ENCODE measurements at regions not wholly inside any gene's neighbourhood (a gene's known extent, or its start where the extent isn't known, plus 50 kb on each side); places are given as distances from the start of the nearest gene placed in this dataset.

DNA sequence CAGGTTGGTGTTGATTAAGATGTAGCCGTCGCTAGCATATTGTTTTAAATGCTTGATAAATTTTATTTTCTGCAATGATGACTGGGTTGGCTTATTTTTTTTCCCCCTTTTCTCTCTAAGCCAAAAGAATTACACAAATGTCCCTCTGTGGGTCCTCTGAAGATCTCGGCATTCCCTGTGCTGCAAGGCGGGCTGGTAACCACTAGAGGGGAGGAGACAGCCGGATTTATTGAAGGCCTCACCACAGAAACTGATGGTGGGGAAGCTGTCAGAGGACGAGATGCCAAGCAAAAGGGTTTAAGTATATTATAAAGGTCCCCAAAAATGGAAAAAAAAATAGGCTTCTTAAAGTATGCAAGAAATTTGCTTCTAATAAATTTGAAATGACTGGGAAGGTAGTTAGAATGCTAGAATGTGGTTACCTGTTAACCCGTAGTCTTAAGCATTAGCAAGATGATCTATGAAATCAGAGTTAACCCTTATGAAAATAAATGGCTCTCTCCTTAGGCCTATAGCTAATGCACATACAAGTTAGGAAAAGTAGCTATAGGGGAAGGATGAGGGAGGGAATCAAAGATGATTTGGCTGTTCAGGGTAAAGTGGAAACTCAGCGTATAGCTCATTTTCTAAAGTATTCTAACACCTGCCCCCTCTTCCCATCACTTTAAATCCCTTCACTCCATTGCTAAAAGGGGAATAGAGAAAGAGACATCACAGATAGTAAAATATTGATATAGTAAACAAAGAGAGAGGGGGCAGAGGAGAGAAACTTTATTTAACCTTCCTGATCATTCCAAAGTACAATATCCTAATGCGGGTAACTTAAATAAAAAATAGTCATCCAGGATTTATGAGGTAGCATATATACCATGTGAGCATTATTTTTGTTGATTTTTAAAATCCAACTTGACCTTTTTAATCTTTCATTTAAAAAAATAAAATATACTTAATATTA, 894.5 kb upstream of the POU3F3 start:
- DNase-seq = peak; percentile 11

DNA sequence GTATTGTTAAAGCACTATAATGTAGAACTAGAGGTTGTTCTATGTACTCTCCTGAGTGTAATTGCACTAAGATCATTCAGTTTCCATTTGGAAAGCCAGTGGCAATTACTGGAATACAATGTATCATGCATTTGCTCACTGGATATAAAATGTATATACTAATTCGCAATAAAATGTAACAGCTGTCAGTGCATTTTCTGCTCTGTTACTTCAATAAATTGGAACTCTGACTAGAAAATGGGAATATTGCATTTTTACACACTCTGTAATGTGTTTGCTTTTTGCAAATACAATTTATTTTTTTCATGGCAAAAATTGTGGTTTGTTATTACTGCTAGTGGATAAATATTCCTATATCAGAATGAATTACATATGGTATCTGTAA, 893.8 kb upstream of the POU3F3 start:
- no peak for DNase-seq

GRCh38 chr2:103960951-103961350, 893.0 kb upstream of the POU3F3 start:
- no peak for DNase-seq

GRCh38 chr2:103961862-103962261, 892.1 kb upstream of the POU3F3 start:
- no peak for DNase-seq

GRCh38 chr2:103962670-103963069, 891.2 kb upstream of the POU3F3 start:
- no peak for DNase-seq

DNA sequence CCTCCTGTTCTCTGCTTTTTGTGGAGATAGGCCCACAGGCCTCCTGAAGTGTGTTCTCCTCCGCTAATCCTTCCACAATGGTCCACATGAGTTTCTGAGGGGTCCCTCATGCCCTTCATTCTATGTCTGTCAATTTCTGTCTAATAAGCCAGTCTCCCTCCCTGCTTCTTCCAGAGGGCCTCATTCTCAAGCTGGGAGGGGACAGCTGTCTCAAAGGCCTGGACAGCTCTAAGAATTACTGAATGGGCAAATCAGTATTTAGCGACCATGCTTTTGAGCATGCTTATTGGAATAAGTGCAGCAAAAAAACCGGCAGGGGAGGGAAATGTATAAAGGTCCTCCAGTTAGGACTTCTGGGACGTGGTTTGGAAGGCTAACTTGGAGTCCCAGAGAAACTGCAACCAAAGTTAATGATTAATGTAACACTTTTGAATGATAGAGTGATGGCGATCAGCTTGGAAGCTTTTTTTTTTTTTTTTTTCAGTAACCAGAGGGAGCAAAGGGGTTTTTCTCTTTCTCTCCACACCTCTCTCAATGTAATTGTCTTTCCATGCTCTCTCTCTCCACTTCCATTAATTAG, 890.7 kb upstream of the POU3F3 start:
- no peak for DNase-seq

DNA sequence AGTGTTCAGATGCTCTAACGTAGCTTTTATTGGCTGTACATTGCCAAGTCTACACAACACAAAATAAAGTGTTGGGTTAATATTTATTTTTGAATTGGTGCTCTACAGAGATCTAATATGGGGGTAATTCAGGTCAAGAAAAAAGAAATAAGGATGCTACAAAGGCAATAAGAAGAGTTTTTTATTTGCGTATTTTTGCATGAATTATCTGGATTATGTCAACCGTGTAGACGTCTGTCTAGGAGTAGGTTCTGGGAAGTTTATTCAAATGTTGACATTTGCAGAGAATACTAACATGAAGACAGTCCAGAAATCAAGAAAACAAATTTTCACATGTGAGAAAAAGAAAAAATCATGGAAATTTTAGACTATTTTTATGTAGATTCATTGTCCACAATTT, 876.7 kb upstream of the POU3F3 start:
- no peak for DNase-seq

DNA sequence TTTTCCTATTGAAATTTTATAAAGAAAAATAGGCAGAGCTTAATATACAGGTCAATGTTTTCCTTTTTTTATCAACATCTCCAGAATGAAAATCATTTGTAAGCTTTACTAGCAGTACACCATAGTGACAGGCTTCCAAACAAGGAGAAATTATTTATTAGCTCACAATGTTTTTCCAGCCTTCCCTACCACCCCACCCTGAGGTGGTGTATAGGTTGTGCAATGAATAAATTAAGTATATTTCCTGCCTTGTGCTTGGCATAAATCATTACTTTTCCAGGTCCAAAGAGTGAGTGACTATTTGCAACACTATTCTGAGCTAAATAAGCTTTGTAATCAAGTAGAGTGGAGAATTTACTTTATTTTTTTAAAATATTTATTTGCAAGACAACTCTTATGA, 876.2 kb upstream of the POU3F3 start:
- no peak for DNase-seq

DNA sequence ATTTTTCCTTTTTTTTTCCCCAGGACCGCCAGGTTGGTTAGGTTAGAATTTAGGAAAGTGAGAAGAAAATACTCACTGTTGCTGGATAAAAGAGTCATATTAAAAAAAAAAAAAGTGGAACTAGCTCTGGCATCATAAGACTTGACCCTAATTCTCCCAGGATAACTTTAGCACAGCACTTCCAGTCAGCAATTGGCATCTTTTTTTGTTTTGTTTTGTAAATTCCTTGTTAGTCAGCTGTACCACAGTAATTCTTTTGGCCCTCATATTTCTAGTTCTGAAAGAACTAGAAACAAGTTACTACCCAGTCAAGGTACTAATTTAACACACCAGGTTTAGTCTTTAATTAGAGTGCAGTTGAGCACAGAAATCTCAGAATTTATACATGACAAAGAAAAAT, 873.5 kb upstream of the POU3F3 start:
- no peak for DNase-seq

DNA sequence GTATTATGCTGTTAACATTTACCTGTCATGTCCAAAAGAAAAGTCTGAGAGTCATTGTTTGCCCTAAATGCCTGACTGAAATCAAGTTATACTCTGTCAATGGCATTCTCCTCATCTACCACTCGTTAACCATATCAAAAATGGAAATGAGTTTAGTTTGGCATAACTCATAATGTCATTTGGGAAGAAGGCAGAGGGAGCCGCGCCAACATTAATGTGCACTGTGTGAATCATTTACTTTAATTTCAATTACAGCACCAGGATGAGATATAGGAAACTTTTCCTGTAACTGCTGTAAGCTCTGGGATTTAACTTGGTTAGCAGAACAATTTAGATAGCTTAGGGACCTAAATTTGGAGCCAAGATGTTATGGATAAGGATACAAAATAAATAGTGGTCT, 871.2 kb upstream of the POU3F3 start:
- DNase-seq = no peak

DNA sequence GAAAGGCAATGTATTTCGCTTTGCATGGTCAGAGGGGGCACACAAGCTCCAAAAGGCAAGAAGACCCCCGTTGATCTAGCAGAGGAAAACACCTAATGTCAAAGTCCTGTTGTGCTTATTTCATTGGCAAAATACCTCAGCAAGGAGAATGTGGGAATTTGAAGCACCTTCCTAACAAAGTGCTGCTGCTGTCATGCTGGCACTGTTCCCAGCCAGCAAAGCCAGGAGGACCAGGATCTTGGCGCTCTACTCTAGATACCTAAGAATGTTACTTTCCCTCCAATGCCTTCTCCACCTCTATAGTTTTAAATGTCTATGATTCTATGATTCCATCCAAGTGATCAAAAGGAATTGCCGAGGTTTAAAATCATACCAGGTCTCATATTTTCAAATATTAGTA, 867.9 kb upstream of the POU3F3 start:
- DNase-seq = no peak

GRCh38 chr2:103991591-103991990, 862.3 kb upstream of the POU3F3 start:
- no peak for DNase-seq

- peak; percentile 23 for DNase-seq
Observed at GRCh38 chr2:104004821-104005220, 849.1 kb upstream of the POU3F3 start.

DNA sequence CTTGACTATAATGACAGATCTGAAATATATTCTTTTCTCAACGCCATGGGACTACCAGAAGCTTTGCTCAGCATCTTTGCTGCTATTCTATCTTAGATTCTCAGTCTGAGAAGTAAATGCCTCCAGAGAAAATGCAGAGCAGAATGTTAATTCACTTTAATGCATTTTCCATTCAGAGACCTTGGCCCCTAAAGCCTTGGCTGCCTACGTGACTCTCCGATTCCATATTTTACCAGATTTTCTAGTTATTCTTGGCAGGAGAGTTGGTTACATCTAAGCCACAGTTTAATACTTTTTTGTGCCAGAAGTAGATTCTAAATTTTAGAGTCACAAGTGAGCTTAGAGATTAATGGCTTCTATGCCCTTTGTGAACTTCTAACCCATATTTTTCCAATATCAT, 837.1 kb upstream of the POU3F3 start:
- no peak for DNase-seq

- no peak for DNase-seq
Observed at GRCh38 chr2:104023306-104023705, 830.6 kb upstream of the POU3F3 start.

DNA sequence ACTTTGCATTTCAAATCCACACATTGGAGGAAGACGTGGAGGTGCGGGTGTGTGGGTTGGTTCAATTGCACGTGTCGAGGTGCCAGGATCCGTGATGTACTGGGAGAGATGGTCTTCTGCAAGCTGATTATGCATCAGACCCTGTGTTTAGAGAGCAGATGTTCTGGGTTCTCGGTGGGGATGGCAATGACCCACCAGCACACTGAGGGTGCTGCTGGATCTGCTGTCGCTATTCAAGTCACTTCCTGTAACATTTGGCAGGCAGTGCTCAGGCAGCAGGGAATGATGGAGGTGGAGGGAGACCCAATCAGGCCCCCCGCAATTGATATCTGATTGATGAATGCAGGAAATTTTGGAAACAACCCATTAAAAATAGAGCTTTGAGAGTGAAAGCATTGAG, 830.1 kb upstream of the POU3F3 start:
- DNase-seq = no peak

GRCh38 chr2:104025295-104025694, 828.6 kb upstream of the POU3F3 start:
- no peak for DNase-seq

- no peak for DNase-seq
Observed at GRCh38 chr2:104026725-104027124, 827.2 kb upstream of the POU3F3 start.

DNA sequence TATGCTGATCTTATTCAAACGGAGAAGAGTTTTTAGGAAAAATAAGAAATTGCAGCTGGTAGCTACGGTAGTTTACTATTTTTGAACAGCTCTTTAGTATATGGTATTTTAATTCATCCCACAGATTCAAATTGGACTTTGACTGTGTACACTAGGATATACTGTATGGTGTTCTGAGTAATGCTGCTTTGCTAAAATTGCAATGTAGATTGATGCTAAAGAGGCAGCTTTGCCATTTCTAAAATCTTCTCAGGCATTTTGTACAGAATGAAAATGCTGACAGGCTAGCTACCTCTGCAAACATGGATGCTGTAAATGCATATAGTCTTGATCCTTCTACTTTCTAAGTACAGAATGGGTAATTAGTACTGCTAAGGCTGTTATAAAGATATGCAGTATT, 826.6 kb upstream of the POU3F3 start:
- DNase-seq = no peak

GRCh38 chr2:104028061-104028460, 825.9 kb upstream of the POU3F3 start:
- no peak for DNase-seq

DNA sequence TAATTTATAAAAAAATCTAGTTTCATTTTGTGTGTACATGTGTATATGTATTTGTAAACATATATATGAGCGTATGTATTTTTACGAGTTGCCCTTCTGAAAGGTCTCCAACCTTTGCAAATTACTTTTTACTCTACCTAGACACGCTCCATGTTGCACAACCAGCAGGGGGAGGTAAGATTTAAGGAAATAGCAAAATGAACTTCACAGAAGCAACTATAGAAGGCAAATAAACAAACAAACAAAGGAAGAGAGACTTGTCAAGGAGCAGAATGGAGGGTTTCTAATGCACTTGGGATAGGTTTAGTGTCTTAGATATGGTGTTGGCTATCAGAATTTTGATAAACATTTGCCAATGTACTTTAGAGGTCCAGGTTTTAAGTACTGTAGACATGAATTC, 820.5 kb upstream of the POU3F3 start:
- no peak for DNase-seq

- no peak for DNase-seq
Observed at GRCh38 chr2:104040771-104041170, 813.1 kb upstream of the POU3F3 start.

DNA sequence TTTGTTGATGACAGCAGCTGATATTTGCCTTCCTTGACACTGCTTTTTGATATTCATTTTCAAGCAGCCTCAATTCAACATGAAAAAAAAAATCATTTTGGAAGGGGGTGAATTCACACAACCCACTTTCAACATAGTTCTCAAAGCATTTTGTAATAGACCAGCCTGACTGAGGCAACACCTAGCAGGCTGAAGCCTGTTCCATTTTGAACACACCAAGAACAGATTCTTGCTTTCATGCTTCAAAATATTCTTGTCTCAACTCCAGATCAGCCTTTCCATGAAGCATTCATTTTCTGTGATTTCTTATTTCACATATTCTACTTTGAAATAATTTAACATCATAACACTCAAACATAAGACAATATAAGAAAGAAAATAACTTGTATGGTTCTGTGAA, 812.6 kb upstream of the POU3F3 start:
- no peak for DNase-seq

DNA sequence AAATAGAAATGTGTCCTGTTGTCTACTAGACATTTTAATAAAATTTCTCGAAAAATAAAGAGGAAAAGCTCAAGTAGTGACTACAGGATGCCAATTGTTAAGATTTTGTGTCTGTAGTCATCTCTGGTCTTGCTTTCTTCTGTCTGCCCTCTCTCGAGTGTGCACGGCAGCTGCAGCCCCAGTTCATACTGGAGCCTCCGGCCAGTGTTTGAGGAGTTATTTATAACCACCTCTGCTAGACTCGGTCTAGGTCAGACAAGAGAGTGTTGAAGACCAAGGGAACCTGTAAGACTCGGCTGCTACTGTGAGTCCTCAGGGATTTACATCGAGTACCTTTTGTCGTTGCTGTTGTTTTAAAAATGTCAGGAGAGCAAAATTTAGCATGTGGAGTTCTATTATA, 810.1 kb upstream of the POU3F3 start:
- no peak for DNase-seq
